SK-N-SH (cell line): ENCODE measurements at regions not wholly inside any gene's neighbourhood (a gene's known extent, or its start where the extent isn't known, plus 50 kb on each side); places are given as distances from the start of the nearest gene placed in this dataset.

ENCODE experiments used
- CTCF ChIA-PET: fragments of 300-600, 350-600 bp; formaldehyde crosslinking; extraction: SDS; loops from one replicate; lab custom pipeline; 2021; lab: Yijun Ruan, JAX
- POLR2A ChIA-PET: fragments of 350-600 bp; sonication (Branson Sonifier 250); formaldehyde crosslinking; extraction: SDS; loops from one replicate; lab custom pipeline; 2020; ENCODE audit warnings: antibody characterized with exemption, inconsistent platforms; lab: Yijun Ruan, JAX
- DNase-seq: peaks from one replicate; pipeline ENCODE4 v3.0.0; 2012
- H2AFZ ChIP-seq: fragments of 200-600 bp; sonication (generic); 2 replicates; pipeline ENCODE4 v1.8.1; 2016; ENCODE audit warnings: antibody characterized with exemption, mild to moderate bottlenecking, low read depth
- H3F3A ChIP-seq: fragments of 200-600 bp; sonication (generic); replicated peaks from 2 replicates; pipeline ENCODE3; 2016; ENCODE audit warnings: antibody characterized with exemption, mild to moderate bottlenecking; ENCODE audit not compliant: insufficient read depth
- H3K27ac ChIP-seq, 2 experiments: fragments of 200-500 bp in 1 of 2; fragments of 200-600 bp in 1 of 2; sonication (Bioruptor generic) in 1 of 2; sonication (generic), shearing (Covaris generic) in 1 of 2; 2 replicates each; pipeline versions ENCODE4 v1.5.1 to v1.6.1; 2014 to 2016; ENCODE audit warnings: low read depth in 2 of 2, inconsistent platforms in 1 of 2, low read length in 1 of 2, mild to moderate bottlenecking in 1 of 2, mixed read lengths in 1 of 2
- H3K27me3 ChIP-seq: fragments of 200-600 bp; sonication (generic), shearing (Covaris generic); 2 replicates; pipeline ENCODE4 v1.6.1; 2016; ENCODE audit warnings: mixed run types; ENCODE audit not compliant: insufficient read depth
- H3K36me3 ChIP-seq, 2 experiments: fragments of 200-500 bp in 1 of 2; fragments of 200-600 bp in 1 of 2; sonication (Bioruptor generic) in 1 of 2; sonication (generic) in 1 of 2; replicated peaks in 1 of 2; 2 replicates each; pipeline versions ENCODE3 to v1.5.1; 2014 to 2016; ENCODE audit warnings: low read length in 1 of 2, mild to moderate bottlenecking in 1 of 2; ENCODE audit not compliant: insufficient read depth in 2 of 2, control insufficient read depth in 1 of 2
- H3K4me1 ChIP-seq, 2 experiments: fragments of 200-500 bp in 1 of 2; fragments of 200-600 bp in 1 of 2; sonication (Bioruptor generic) in 1 of 2; sonication (generic), shearing (Covaris generic) in 1 of 2; 2 replicates each; pipeline versions ENCODE4 v1.5.1 to v1.6.1; 2014 to 2016; ENCODE audit warnings: low read depth in 1 of 2, low read length in 1 of 2, mixed run types in 1 of 2; ENCODE audit not compliant: insufficient read depth in 2 of 2, control insufficient read depth in 1 of 2
- H3K4me2 ChIP-seq: fragments of 200-600 bp; sonication (generic), shearing (Covaris generic); 2 replicates; pipeline ENCODE4 v1.6.1; 2017; ENCODE audit warnings: mixed run types
- H3K4me3 ChIP-seq, 2 experiments: fragments of 200-500 bp in 1 of 2; fragments of 200-600 bp in 1 of 2; sonication (Bioruptor generic) in 1 of 2; sonication (generic), shearing (Covaris generic) in 1 of 2; 2 replicates each; pipeline versions ENCODE4 v1.5.1 to v1.8.1; 2014 to 2016; ENCODE audit warnings: low read depth in 2 of 2, inconsistent platforms in 1 of 2, low read length in 1 of 2, mild to moderate bottlenecking in 1 of 2, mixed read lengths in 1 of 2, moderate library complexity in 1 of 2
- H3K79me2 ChIP-seq: fragments of 200-600 bp; sonication (generic); 2 replicates; pipeline ENCODE4 v1.8.1; 2017; ENCODE audit warnings: mild to moderate bottlenecking; ENCODE audit not compliant: insufficient read depth
- H3K9ac ChIP-seq: fragments of 200-600 bp; sonication (generic); 2 replicates; pipeline ENCODE4 v1.6.1; 2017; ENCODE audit warnings: mixed run types
- H3K9me2 ChIP-seq: fragments of 200-600 bp; sonication (generic); 2 replicates; pipeline ENCODE4 v1.6.1; 2017; ENCODE audit warnings: mixed run types
- H3K9me3 ChIP-seq: fragments of 200-600 bp; sonication (generic); 2 replicates; pipeline ENCODE4 v1.6.1; 2017; ENCODE audit warnings: mixed run types, mild to moderate bottlenecking, moderate library complexity
- H4K20me1 ChIP-seq: fragments of 200-600 bp; sonication (generic); 2 replicates; pipeline ENCODE4 v1.6.1; 2017; ENCODE audit warnings: mild to moderate bottlenecking, mixed run types; ENCODE audit not compliant: insufficient read depth
- CHD2 ChIP-seq: fragments of 150-350 bp; IDR thresholded peaks from 2 replicates; pipeline ENCODE4 v1.6.1; 2018; ENCODE audit warnings: low read length; ENCODE audit not compliant: partially characterized antibody
- EP300 ChIP-seq, 2 experiments: IDR thresholded peaks; 2 replicates each; pipeline versions ENCODE4 v1.4.0 to v1.6.1; 2012; ENCODE audit warnings: borderline replicate concordance in 1 of 2, low read depth in 1 of 2, low read length in 1 of 2
- FOSL2 ChIP-seq: IDR thresholded peaks from 2 replicates; pipeline ENCODE4 v1.4.0; 2012; ENCODE audit warnings: low read depth, mild to moderate bottlenecking, moderate library complexity, borderline replicate concordance
- FOXM1 ChIP-seq: IDR thresholded peaks from 2 replicates; pipeline ENCODE4 v1.4.0; 2012; ENCODE audit warnings: low read depth, mild to moderate bottlenecking
- GATA2 ChIP-seq: sonication (generic); formaldehyde crosslinking; IDR thresholded peaks from 2 replicates; pipeline ENCODE4 v1.5.0; 2020; ENCODE audit warnings: mild to moderate bottlenecking, missing genetic modification reagents
- JUND ChIP-seq: IDR thresholded peaks from 2 replicates; pipeline ENCODE4 v1.4.0; 2012
- NFIC ChIP-seq: IDR thresholded peaks from 2 replicates; pipeline ENCODE4 v1.4.0; 2012; ENCODE audit warnings: borderline replicate concordance
- POLR2AphosphoS5 ChIP-seq: IDR thresholded peaks from 2 replicates; pipeline ENCODE4 v1.6.1; 2012; ENCODE audit warnings: low read depth, low read length
- RFX5 ChIP-seq: IDR thresholded peaks from 2 replicates; pipeline ENCODE4 v1.6.1; 2012; ENCODE audit warnings: mild to moderate bottlenecking, improper control_type of control experiment, low read length
- TAF1 ChIP-seq: IDR thresholded peaks from 2 replicates; pipeline ENCODE4 v1.6.1; 2012; ENCODE audit warnings: low read depth, mild to moderate bottlenecking, low read length, moderate library complexity, borderline replicate concordance
- TCF12 ChIP-seq: IDR thresholded peaks from 2 replicates; pipeline ENCODE4 v1.4.0; 2012
- TEAD4 ChIP-seq: IDR thresholded peaks from 2 replicates; pipeline ENCODE4 v1.4.0; 2012; ENCODE audit warnings: mild to moderate bottlenecking, borderline replicate concordance; ENCODE audit not compliant: insufficient read depth
- YY1 ChIP-seq: IDR thresholded peaks from 2 replicates; pipeline ENCODE4 v1.4.0; 2012; ENCODE audit warnings: low read depth, mild to moderate bottlenecking
- ZBTB33 ChIP-seq: IDR thresholded peaks from 2 replicates; pipeline ENCODE4 v1.4.0; 2012; ENCODE audit warnings: low read depth, borderline replicate concordance
- WGBS: methylation state at CpG from one replicate; pipeline ENCODE4 v1.1.6; 2017; ENCODE audit warnings: low lambda C conversion rate; 5-methylcytosine and 5-hydroxymethylcytosine counted together
- TF ChIP-seq, protein P1 (sequence below): IDR thresholded peaks from 2 replicates; pipeline ENCODE4 v1.4.0; 2012; ENCODE audit warnings: low read depth, borderline replicate concordance
- TF ChIP-seq, protein P2 (sequence below): IDR thresholded peaks from 2 replicates; pipeline ENCODE4 v1.6.1; 2012; ENCODE audit warnings: mild to moderate bottlenecking, low read depth, low read length, moderate library complexity
- TF ChIP-seq, protein P3 (sequence below): IDR thresholded peaks from 2 replicates; pipeline ENCODE4 v1.4.0; 2012; ENCODE audit warnings: low read depth
- TF ChIP-seq, protein P4 (sequence below): fragments of 150-350 bp; IDR thresholded peaks from 2 replicates; pipeline ENCODE4 v1.6.1; 2017; ENCODE audit warnings: antibody characterized with exemption, low read length, low read depth, borderline replicate concordance
- TF ChIP-seq, protein P5 (sequence below): IDR thresholded peaks from 2 replicates; pipeline ENCODE4; 2012

GRCh38 chr12:91562476-91562875 is 379.9 kb upstream of the DCN start:
- H3K4me1 ChIP-seq, result no peaks in the 10 kb centered on the region
- CTCF ChIA-PET, result interaction anchor here (1.1 to 2.8 kb wide), 3 partner anchors 16 to 201 kb away, joined by 3 to 11 read pairs (median 10); no protein-coding TSS in a partner anchor
- no peak overlapping the region; the same call in 1 of the 2 replicates for H2AFZ ChIP-seq
- no peaks in the 10 kb centered on the region for H3K36me3 ChIP-seq
- TF ChIP-seq, protein P1, sequence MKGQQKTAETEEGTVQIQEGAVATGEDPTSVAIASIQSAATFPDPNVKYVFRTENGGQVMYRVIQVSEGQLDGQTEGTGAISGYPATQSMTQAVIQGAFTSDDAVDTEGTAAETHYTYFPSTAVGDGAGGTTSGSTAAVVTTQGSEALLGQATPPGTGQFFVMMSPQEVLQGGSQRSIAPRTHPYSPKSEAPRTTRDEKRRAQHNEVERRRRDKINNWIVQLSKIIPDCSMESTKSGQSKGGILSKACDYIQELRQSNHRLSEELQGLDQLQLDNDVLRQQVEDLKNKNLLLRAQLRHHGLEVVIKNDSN, result no peak
- TF ChIP-seq, protein P2, sequence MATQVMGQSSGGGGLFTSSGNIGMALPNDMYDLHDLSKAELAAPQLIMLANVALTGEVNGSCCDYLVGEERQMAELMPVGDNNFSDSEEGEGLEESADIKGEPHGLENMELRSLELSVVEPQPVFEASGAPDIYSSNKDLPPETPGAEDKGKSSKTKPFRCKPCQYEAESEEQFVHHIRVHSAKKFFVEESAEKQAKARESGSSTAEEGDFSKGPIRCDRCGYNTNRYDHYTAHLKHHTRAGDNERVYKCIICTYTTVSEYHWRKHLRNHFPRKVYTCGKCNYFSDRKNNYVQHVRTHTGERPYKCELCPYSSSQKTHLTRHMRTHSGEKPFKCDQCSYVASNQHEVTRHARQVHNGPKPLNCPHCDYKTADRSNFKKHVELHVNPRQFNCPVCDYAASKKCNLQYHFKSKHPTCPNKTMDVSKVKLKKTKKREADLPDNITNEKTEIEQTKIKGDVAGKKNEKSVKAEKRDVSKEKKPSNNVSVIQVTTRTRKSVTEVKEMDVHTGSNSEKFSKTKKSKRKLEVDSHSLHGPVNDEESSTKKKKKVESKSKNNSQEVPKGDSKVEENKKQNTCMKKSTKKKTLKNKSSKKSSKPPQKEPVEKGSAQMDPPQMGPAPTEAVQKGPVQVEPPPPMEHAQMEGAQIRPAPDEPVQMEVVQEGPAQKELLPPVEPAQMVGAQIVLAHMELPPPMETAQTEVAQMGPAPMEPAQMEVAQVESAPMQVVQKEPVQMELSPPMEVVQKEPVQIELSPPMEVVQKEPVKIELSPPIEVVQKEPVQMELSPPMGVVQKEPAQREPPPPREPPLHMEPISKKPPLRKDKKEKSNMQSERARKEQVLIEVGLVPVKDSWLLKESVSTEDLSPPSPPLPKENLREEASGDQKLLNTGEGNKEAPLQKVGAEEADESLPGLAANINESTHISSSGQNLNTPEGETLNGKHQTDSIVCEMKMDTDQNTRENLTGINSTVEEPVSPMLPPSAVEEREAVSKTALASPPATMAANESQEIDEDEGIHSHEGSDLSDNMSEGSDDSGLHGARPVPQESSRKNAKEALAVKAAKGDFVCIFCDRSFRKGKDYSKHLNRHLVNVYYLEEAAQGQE, result no peak
- TF ChIP-seq TEAD4 (no peak), TCF12 (no peak), ZBTB33 (no peak), RFX5 (no peak), CHD2 (no peak), FOSL2 (no peak), TAF1 (no peak), EP300 (IDR thresholded peaks at IDR 0.05; ENCODE audit: borderline replicate concordance in 1 of 2, low read depth in 1 of 2, low read length in 1 of 2) (no peak), JUND (no peak), FOXM1 (no peak), NFIC (no peak), POLR2AphosphoS5 (no peak), YY1 (no peak), GATA2 (CRISPR knock-in tag) (no peak)
- TF ChIP-seq, protein P3, sequence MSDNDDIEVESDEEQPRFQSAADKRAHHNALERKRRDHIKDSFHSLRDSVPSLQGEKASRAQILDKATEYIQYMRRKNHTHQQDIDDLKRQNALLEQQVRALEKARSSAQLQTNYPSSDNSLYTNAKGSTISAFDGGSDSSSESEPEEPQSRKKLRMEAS, result no peak
- TF ChIP-seq, protein P4, sequence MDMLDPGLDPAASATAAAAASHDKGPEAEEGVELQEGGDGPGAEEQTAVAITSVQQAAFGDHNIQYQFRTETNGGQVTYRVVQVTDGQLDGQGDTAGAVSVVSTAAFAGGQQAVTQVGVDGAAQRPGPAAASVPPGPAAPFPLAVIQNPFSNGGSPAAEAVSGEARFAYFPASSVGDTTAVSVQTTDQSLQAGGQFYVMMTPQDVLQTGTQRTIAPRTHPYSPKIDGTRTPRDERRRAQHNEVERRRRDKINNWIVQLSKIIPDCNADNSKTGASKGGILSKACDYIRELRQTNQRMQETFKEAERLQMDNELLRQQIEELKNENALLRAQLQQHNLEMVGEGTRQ, result no peak
- TF ChIP-seq, protein P5, sequence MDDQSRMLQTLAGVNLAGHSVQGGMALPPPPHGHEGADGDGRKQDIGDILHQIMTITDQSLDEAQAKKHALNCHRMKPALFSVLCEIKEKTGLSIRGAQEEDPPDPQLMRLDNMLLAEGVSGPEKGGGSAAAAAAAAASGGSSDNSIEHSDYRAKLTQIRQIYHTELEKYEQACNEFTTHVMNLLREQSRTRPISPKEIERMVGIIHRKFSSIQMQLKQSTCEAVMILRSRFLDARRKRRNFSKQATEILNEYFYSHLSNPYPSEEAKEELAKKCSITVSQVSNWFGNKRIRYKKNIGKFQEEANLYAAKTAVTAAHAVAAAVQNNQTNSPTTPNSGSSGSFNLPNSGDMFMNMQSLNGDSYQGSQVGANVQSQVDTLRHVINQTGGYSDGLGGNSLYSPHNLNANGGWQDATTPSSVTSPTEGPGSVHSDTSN, result no peak
- H3K9ac ChIP-seq, result no peak overlapping the region
- no peaks in the 10 kb centered on the region for H4K20me1 ChIP-seq
- POLR2A ChIA-PET, result no interaction called here
- no peaks in the 10 kb centered on the region for H3K27me3 ChIP-seq
- peak overlapping the region in 1 of 2 experiments; percentile 36; a peak in 1 of 4 replicates for H3K4me3 ChIP-seq
- H3K79me2 ChIP-seq, result no peaks in the 10 kb centered on the region
- no peak overlapping the region for H3K4me2 ChIP-seq
- DNase-seq, result no peak
- WGBS, result 11% methylated on average over 1 of the region's 1 CpG
- H3K9me3 ChIP-seq, result no peaks in the 10 kb centered on the region
- no peak overlapping the region for H3K27ac ChIP-seq
- H3K9me2 ChIP-seq, result no peaks in the 10 kb centered on the region
- H3F3A ChIP-seq, result no peaks in the 10 kb centered on the region
